ENCODE measurements at regions not wholly inside any gene's neighbourhood (a gene's known extent, or its start where the extent isn't known, plus 50 kb on each side); places are given as distances from the start of the nearest gene placed in this dataset.

- TF ChIP-seq CTCF (conservative IDR thresholded peaks at IDR 0.05 in 1 of 2, IDR thresholded peaks at IDR 0.05 in 1 of 2; ENCODE audit: extremely low read depth in 1 of 2, insufficient read depth in 1 of 2, low read depth in 1 of 2, low read length in 2 of 2) = no peak
- TF ChIP-seq EZH2 (IDR thresholded peaks at IDR 0.05; ENCODE audit: borderline replicate concordance, low read length) = no peak
Measured at GRCh38 chr21:18521204-18521603, 117.6 kb upstream of the TMPRSS15 start.

Measured in mammary epithelial cell (primary cell).